ENCODE measurements at regions not wholly inside any gene's neighbourhood (a gene's known extent, or its start where the extent isn't known, plus 50 kb on each side); places are given as distances from the start of the nearest gene placed in this dataset.

DNA sequence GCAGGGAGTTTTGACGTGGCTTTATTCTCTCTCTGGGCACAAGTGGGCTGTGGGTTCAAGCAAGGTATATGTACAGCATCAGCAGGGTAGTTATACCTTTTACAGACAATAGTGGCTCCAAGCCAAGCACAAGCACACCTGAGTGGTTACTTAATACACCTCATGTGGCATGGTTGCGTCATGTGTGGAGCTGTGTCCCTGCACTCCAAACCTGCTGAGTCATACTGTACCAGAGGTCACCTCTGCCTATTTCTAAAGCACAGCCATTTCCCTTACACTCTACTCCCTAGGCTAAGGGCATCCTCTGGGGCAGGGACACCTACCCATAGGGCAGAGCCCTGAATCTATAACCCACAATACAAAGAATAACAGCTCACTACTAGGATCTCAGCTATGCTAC lies 147.3 kb downstream of the OSTF1 start:
- TF ChIP-seq, protein P1, sequence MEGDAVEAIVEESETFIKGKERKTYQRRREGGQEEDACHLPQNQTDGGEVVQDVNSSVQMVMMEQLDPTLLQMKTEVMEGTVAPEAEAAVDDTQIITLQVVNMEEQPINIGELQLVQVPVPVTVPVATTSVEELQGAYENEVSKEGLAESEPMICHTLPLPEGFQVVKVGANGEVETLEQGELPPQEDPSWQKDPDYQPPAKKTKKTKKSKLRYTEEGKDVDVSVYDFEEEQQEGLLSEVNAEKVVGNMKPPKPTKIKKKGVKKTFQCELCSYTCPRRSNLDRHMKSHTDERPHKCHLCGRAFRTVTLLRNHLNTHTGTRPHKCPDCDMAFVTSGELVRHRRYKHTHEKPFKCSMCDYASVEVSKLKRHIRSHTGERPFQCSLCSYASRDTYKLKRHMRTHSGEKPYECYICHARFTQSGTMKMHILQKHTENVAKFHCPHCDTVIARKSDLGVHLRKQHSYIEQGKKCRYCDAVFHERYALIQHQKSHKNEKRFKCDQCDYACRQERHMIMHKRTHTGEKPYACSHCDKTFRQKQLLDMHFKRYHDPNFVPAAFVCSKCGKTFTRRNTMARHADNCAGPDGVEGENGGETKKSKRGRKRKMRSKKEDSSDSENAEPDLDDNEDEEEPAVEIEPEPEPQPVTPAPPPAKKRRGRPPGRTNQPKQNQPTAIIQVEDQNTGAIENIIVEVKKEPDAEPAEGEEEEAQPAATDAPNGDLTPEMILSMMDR (conservative IDR thresholded peaks at IDR 0.05; ENCODE audit: low read length): no peak
- no peak for TF ChIP-seq EZH2phosphoT487 (IDR thresholded peaks at IDR 0.05; ENCODE audit: borderline replicate concordance)

Measured in Loucy (cell line).